Breast epithelium (tissue), 3 donors: ENCODE measurements at regions not wholly inside any gene's neighbourhood (a gene's known extent, or its start where the extent isn't known, plus 50 kb on each side); places are given as distances from the start of the nearest gene placed in this dataset.

Source experiments
- POLR2A ChIP-seq: fragments of 450-650 bp; IDR thresholded peaks from one replicate; pipeline ENCODE4 v1.6.1; 2016; ENCODE audit warnings: antibody characterized with exemption, mild to moderate bottlenecking, moderate library complexity
- TF ChIP-seq, protein P1 (sequence below), 3 donors: fragments of 450-650 bp; IDR thresholded peaks; one replicate each; pipeline ENCODE4 v1.5.1; 2016 to 2017; ENCODE audit warnings: antibody characterized with exemption in 3 of 3, mild to moderate bottlenecking in 3 of 3, moderate library complexity in 3 of 3

GRCh38 chr12:47481041-47481440 is 224.8 kb downstream of the RPAP3 start:
- TF ChIP-seq, protein P1, sequence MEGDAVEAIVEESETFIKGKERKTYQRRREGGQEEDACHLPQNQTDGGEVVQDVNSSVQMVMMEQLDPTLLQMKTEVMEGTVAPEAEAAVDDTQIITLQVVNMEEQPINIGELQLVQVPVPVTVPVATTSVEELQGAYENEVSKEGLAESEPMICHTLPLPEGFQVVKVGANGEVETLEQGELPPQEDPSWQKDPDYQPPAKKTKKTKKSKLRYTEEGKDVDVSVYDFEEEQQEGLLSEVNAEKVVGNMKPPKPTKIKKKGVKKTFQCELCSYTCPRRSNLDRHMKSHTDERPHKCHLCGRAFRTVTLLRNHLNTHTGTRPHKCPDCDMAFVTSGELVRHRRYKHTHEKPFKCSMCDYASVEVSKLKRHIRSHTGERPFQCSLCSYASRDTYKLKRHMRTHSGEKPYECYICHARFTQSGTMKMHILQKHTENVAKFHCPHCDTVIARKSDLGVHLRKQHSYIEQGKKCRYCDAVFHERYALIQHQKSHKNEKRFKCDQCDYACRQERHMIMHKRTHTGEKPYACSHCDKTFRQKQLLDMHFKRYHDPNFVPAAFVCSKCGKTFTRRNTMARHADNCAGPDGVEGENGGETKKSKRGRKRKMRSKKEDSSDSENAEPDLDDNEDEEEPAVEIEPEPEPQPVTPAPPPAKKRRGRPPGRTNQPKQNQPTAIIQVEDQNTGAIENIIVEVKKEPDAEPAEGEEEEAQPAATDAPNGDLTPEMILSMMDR (IDR thresholded peaks at IDR 0.05), result no peak
- no peak for TF ChIP-seq POLR2A
